SK-N-SH treated with all-trans-retinoic acid at 6 μM for 48 hours (cell line): ENCODE measurements at regions not wholly inside any gene's neighbourhood (a gene's known extent, or its start where the extent isn't known, plus 50 kb on each side); places are given as distances from the start of the nearest gene placed in this dataset.
"Not testable (repeated sequence)": the region's sequence is repeated elsewhere in the genome, so short reads cannot be mapped to it uniquely, and the experiment has no call there.

ENCODE experiments used
- SNAI2 ChIP-seq: fragments of 250-450 bp; sonication (Bioruptor Pico); IDR thresholded peaks from 2 replicates; pipeline ENCODE4 v1.5.0; 2020; ENCODE audit warnings: mild to moderate bottlenecking, moderate library complexity
- TF ChIP-seq, protein P1 (sequence below): fragments of 250-450 bp; sonication (Bioruptor Pico); IDR thresholded peaks from 2 replicates; pipeline ENCODE4 v1.5.0; 2020; ENCODE audit warnings: mild to moderate bottlenecking, moderate library complexity
- TF ChIP-seq, protein P2 (sequence below): fragments of 250-450 bp; sonication (Bioruptor Pico); IDR thresholded peaks from 2 replicates; pipeline ENCODE4 v1.5.1; 2020; ENCODE audit warnings: low read depth, mild to moderate bottlenecking, moderate library complexity

GRCh38 chr15:44859088-44859487 is 97.4 kb upstream of the TERB2 start:
- TF ChIP-seq, protein P1, sequence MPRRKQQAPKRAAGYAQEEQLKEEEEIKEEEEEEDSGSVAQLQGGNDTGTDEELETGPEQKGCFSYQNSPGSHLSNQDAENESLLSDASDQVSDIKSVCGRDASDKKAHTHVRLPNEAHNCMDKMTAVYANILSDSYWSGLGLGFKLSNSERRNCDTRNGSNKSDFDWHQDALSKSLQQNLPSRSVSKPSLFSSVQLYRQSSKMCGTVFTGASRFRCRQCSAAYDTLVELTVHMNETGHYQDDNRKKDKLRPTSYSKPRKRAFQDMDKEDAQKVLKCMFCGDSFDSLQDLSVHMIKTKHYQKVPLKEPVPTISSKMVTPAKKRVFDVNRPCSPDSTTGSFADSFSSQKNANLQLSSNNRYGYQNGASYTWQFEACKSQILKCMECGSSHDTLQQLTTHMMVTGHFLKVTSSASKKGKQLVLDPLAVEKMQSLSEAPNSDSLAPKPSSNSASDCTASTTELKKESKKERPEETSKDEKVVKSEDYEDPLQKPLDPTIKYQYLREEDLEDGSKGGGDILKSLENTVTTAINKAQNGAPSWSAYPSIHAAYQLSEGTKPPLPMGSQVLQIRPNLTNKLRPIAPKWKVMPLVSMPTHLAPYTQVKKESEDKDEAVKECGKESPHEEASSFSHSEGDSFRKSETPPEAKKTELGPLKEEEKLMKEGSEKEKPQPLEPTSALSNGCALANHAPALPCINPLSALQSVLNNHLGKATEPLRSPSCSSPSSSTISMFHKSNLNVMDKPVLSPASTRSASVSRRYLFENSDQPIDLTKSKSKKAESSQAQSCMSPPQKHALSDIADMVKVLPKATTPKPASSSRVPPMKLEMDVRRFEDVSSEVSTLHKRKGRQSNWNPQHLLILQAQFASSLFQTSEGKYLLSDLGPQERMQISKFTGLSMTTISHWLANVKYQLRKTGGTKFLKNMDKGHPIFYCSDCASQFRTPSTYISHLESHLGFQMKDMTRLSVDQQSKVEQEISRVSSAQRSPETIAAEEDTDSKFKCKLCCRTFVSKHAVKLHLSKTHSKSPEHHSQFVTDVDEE (CRISPR knock-in tag) = not testable (repeated sequence)
- TF ChIP-seq, protein P2, sequence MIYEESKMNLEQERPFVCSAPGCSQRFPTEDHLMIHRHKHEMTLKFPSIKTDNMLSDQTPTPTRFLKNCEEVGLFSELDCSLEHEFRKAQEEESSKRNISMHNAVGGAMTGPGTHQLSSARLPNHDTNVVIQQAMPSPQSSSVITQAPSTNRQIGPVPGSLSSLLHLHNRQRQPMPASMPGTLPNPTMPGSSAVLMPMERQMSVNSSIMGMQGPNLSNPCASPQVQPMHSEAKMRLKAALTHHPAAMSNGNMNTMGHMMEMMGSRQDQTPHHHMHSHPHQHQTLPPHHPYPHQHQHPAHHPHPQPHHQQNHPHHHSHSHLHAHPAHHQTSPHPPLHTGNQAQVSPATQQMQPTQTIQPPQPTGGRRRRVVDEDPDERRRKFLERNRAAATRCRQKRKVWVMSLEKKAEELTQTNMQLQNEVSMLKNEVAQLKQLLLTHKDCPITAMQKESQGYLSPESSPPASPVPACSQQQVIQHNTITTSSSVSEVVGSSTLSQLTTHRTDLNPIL (CRISPR knock-in tag) = not testable (repeated sequence)
- TF ChIP-seq SNAI2 (CRISPR knock-in tag) = not testable (repeated sequence)
